ENCODE measurements at regions not wholly inside any gene's neighbourhood (a gene's known extent, or its start where the extent isn't known, plus 50 kb on each side); places are given as distances from the start of the nearest gene placed in this dataset.

GRCh38 chr2:14790041-14790640 is 157.6 kb downstream of the LRATD1 start:
- ChIA-PET POLR2A (no interaction called here), CTCF (interaction anchor here (0.6 kb wide), 1 partner anchor 11 kb away, joined by 3 read pairs; no protein-coding TSS in a partner anchor)
- Mint-ChIP-seq H3K27ac (no peak overlapping the region), H3K9me3 (ENCODE audit: low read depth) (peaks cover 21% of the 10 kb centered on the region), H3K4me3 (no peak overlapping the region), H3K27me3 (no peaks in the 10 kb centered on the region), H3K4me1 (no peaks in the 10 kb centered on the region), H3K36me3 (ENCODE audit: low read depth) (no peaks in the 10 kb centered on the region)
- DNase-seq (no peak), ATAC-seq (no peak)
- intact Hi-C loops (cut with DNase I, micrococcal nuclease), result no loop called here

- ChIA-PET CTCF (no interaction called here), POLR2A (no interaction called here)
- no peaks in the 10 kb centered on the region for H3K27me3 Mint-ChIP-seq
- no peaks in the 10 kb centered on the region for H3K36me3 Mint-ChIP-seq (ENCODE audit: low read depth)
- intact Hi-C loops (cut with DNase I, micrococcal nuclease), result no loop called here
- DNase-seq (no peak), ATAC-seq (no peak)
- no peak overlapping the region for H3K27ac Mint-ChIP-seq
- H3K4me3 Mint-ChIP-seq, result no peak overlapping the region
- H3K9me3 Mint-ChIP-seq (ENCODE audit: low read depth), result peaks cover 7% of the 10 kb centered on the region
- no peaks in the 10 kb centered on the region for H3K4me1 Mint-ChIP-seq
Observed at GRCh38 chr2:14803994-14804393, 171.5 kb downstream of the LRATD1 start.

- ATAC-seq (no peak), DNase-seq (no peak)
- H3K9me3 Mint-ChIP-seq (ENCODE audit: low read depth), result peaks cover 7% of the 10 kb centered on the region
- intact Hi-C loops (cut with DNase I, micrococcal nuclease), result no loop called here
- H3K27me3 Mint-ChIP-seq, result no peaks in the 10 kb centered on the region
- POLR2A ChIA-PET, result no interaction called here
- no peaks in the 10 kb centered on the region for H3K36me3 Mint-ChIP-seq (ENCODE audit: low read depth)
- H3K4me3 Mint-ChIP-seq, result no peak overlapping the region
- no peaks in the 10 kb centered on the region for H3K4me1 Mint-ChIP-seq
- CTCF ChIA-PET, result no interaction called here
- H3K27ac Mint-ChIP-seq, result no peak overlapping the region
Observed at GRCh38 chr2:14804902-14805301, 172.4 kb downstream of the LRATD1 start.

GRCh38 chr2:14806613-14807012 is 174.1 kb downstream of the LRATD1 start:
- ChIA-PET POLR2A (no interaction called here), CTCF (no interaction called here)
- DNase-seq (no peak), ATAC-seq (no peak)
- H3K36me3 Mint-ChIP-seq (ENCODE audit: low read depth), result no peaks in the 10 kb centered on the region
- H3K4me3 Mint-ChIP-seq, result no peak overlapping the region
- no peak overlapping the region for H3K27ac Mint-ChIP-seq
- H3K9me3 Mint-ChIP-seq (ENCODE audit: low read depth), result peaks cover 5% of the 10 kb centered on the region
- no peaks in the 10 kb centered on the region for H3K27me3 Mint-ChIP-seq
- intact Hi-C loops (cut with DNase I, micrococcal nuclease), result no loop called here
- no peaks in the 10 kb centered on the region for H3K4me1 Mint-ChIP-seq

GRCh38 chr2:14815201-14815600 is 182.7 kb downstream of the LRATD1 start:
- intact Hi-C loops (cut with DNase I, micrococcal nuclease), result no loop called here
- Mint-ChIP-seq H3K4me3 (no peak overlapping the region), H3K9me3 (ENCODE audit: low read depth) (peaks cover 12% of the 10 kb centered on the region), H3K36me3 (ENCODE audit: low read depth) (no peaks in the 10 kb centered on the region), H3K27ac (no peak overlapping the region), H3K27me3 (peaks cover 2% of the 10 kb centered on the region), H3K4me1 (no peaks in the 10 kb centered on the region)
- ChIA-PET CTCF (no interaction called here), POLR2A (no interaction called here)
- DNase-seq (no peak), ATAC-seq (no peak)

- DNase-seq (no peak), ATAC-seq (no peak)
- Mint-ChIP-seq H3K4me3 (no peak overlapping the region), H3K4me1 (no peaks in the 10 kb centered on the region), H3K9me3 (ENCODE audit: low read depth) (peaks cover 13% of the 10 kb centered on the region), H3K27me3 (peaks cover 2% of the 10 kb centered on the region), H3K27ac (no peak overlapping the region), H3K36me3 (ENCODE audit: low read depth) (no peaks in the 10 kb centered on the region)
- CTCF ChIA-PET, result no interaction called here
- POLR2A ChIA-PET, result no interaction called here
- intact Hi-C loops (cut with DNase I, micrococcal nuclease), result no loop called here
Observed at GRCh38 chr2:14816069-14817060, 183.8 kb downstream of the LRATD1 start.

GRCh38 chr2:14817848-14818247 is 185.3 kb downstream of the LRATD1 start:
- ChIA-PET POLR2A (no interaction called here), CTCF (no interaction called here)
- intact Hi-C loops (cut with DNase I, micrococcal nuclease), result no loop called here
- ATAC-seq (no peak), DNase-seq (no peak)
- H3K4me3 Mint-ChIP-seq, result no peak overlapping the region
- no peaks in the 10 kb centered on the region for H3K36me3 Mint-ChIP-seq (ENCODE audit: low read depth)
- H3K9me3 Mint-ChIP-seq (ENCODE audit: low read depth), result peaks cover 10% of the 10 kb centered on the region
- H3K27ac Mint-ChIP-seq, result no peak overlapping the region
- no peaks in the 10 kb centered on the region for H3K4me1 Mint-ChIP-seq
- peaks cover 2% of the 10 kb centered on the region for H3K27me3 Mint-ChIP-seq

GRCh38 chr2:14826518-14826917 is 194.0 kb downstream of the LRATD1 start:
- no peaks in the 10 kb centered on the region for H3K36me3 Mint-ChIP-seq (ENCODE audit: low read depth)
- POLR2A ChIA-PET, result no interaction called here
- no peak overlapping the region for H3K4me3 Mint-ChIP-seq
- H3K4me1 Mint-ChIP-seq, result no peaks in the 10 kb centered on the region
- H3K9me3 Mint-ChIP-seq (ENCODE audit: low read depth), result peaks cover 3% of the 10 kb centered on the region
- H3K27me3 Mint-ChIP-seq, result no peaks in the 10 kb centered on the region
- no peak overlapping the region for H3K27ac Mint-ChIP-seq
- DNase-seq, result no peak
- CTCF ChIA-PET, result no interaction called here
- no peak for ATAC-seq
- intact Hi-C loops (cut with DNase I, micrococcal nuclease), result no loop called here

GRCh38 chr2:14827226-14828023 is 194.9 kb downstream of the LRATD1 start:
- Mint-ChIP-seq H3K27ac (no peak overlapping the region), H3K27me3 (no peaks in the 10 kb centered on the region), H3K9me3 (ENCODE audit: low read depth) (peaks cover 3% of the 10 kb centered on the region), H3K4me3 (no peak overlapping the region), H3K4me1 (no peaks in the 10 kb centered on the region), H3K36me3 (ENCODE audit: low read depth) (no peaks in the 10 kb centered on the region)
- ChIA-PET POLR2A (no interaction called here), CTCF (no interaction called here)
- no peak for DNase-seq
- intact Hi-C loops (cut with DNase I, micrococcal nuclease), result no loop called here
- ATAC-seq, result no peak

- POLR2A ChIA-PET, result no interaction called here
- Mint-ChIP-seq H3K4me1 (no peaks in the 10 kb centered on the region), H3K4me3 (no peak overlapping the region)
Observed at GRCh38 chr2:14828223-14828622, 195.7 kb downstream of the LRATD1 start.

GRCh38 chr2:14828968-14829367 is 196.5 kb downstream of the LRATD1 start:
- no peaks in the 10 kb centered on the region for H3K27me3 Mint-ChIP-seq
- CTCF ChIA-PET, result no interaction called here
- no peak overlapping the region for H3K4me3 Mint-ChIP-seq
- POLR2A ChIA-PET, result no interaction called here
- DNase-seq (no peak), ATAC-seq (no peak)
- no peaks in the 10 kb centered on the region for H3K36me3 Mint-ChIP-seq (ENCODE audit: low read depth)
- H3K4me1 Mint-ChIP-seq, result no peaks in the 10 kb centered on the region
- peaks cover 2% of the 10 kb centered on the region for H3K9me3 Mint-ChIP-seq (ENCODE audit: low read depth)
- no peak overlapping the region for H3K27ac Mint-ChIP-seq
- intact Hi-C loops (cut with DNase I, micrococcal nuclease), result no loop called here

More at GRCh38 chr2:14828223-14828622, 195.7 kb downstream of the LRATD1 start:
- intact Hi-C loops (cut with DNase I, micrococcal nuclease), result no loop called here
- DNase-seq, result no peak
- no peak for ATAC-seq
- Mint-ChIP-seq H3K27ac (no peak overlapping the region), H3K36me3 (ENCODE audit: low read depth) (no peaks in the 10 kb centered on the region), H3K27me3 (no peaks in the 10 kb centered on the region), H3K9me3 (ENCODE audit: low read depth) (peaks cover 2% of the 10 kb centered on the region)
- CTCF ChIA-PET, result no interaction called here

GRCh38 chr2:14831458-14831857 is 198.9 kb downstream of the LRATD1 start:
- ChIA-PET CTCF (no interaction called here), POLR2A (no interaction called here)
- Mint-ChIP-seq H3K4me3 (no peak overlapping the region), H3K27me3 (no peaks in the 10 kb centered on the region), H3K9me3 (ENCODE audit: low read depth) (peaks cover 2% of the 10 kb centered on the region), H3K27ac (no peak overlapping the region), H3K36me3 (ENCODE audit: low read depth) (no peaks in the 10 kb centered on the region), H3K4me1 (no peaks in the 10 kb centered on the region)
- no peak for ATAC-seq
- DNase-seq, result no peak
- intact Hi-C loops (cut with DNase I, micrococcal nuclease), result no loop called here

Measured in activated CD4-positive, alpha-beta T cell treated with anti-CD3 and anti-CD28 coated beads for 36 hours (primary cell).